GM13976 (cell line): ENCODE measurements at regions not wholly inside any gene's neighbourhood (a gene's known extent, or its start where the extent isn't known, plus 50 kb on each side); places are given as distances from the start of the nearest gene placed in this dataset.
"Not testable (repeated sequence)": the region's sequence is repeated elsewhere in the genome, so short reads cannot be mapped to it uniquely, and the experiment has no call there.

Experiments used
- DNase-seq: peaks from one replicate; pipeline ENCODE4 v3.0.0; 2012; ENCODE audit warnings: low spot score
- in situ Hi-C: fragments of 300-500 bp; cut with MboI; formaldehyde crosslinking; loops from one replicate; pipeline ENCODE4 v1.12.0; 2022; ENCODE audit warnings: low sequenced_read_pairs, mixed read lengths, inconsistent platforms; ENCODE audit not compliant: unreplicated experiment
- TF ChIP-seq, protein P1 (sequence below): IDR thresholded peaks from 2 replicates; pipeline ENCODE4 v1.5.1; 2012; ENCODE audit warnings: borderline replicate concordance, mild to moderate bottlenecking; ENCODE audit not compliant: insufficient read depth; ENCODE audit errors: extremely low read depth, missing control alignments, control extremely low read depth

GRCh38 chr4:66555301-66555700 is 885.0 kb upstream of the EPHA5 start:
- DNase-seq, result no peak
- TF ChIP-seq, protein P1, sequence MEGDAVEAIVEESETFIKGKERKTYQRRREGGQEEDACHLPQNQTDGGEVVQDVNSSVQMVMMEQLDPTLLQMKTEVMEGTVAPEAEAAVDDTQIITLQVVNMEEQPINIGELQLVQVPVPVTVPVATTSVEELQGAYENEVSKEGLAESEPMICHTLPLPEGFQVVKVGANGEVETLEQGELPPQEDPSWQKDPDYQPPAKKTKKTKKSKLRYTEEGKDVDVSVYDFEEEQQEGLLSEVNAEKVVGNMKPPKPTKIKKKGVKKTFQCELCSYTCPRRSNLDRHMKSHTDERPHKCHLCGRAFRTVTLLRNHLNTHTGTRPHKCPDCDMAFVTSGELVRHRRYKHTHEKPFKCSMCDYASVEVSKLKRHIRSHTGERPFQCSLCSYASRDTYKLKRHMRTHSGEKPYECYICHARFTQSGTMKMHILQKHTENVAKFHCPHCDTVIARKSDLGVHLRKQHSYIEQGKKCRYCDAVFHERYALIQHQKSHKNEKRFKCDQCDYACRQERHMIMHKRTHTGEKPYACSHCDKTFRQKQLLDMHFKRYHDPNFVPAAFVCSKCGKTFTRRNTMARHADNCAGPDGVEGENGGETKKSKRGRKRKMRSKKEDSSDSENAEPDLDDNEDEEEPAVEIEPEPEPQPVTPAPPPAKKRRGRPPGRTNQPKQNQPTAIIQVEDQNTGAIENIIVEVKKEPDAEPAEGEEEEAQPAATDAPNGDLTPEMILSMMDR, result no peak
- in situ Hi-C loops, result no loop called here

GRCh38 chr4:66554826-66555225 is 884.5 kb upstream of the EPHA5 start:
- TF ChIP-seq, protein P1, result no peak
- in situ Hi-C loops, result no loop called here
- DNase-seq, result no peak

DNA sequence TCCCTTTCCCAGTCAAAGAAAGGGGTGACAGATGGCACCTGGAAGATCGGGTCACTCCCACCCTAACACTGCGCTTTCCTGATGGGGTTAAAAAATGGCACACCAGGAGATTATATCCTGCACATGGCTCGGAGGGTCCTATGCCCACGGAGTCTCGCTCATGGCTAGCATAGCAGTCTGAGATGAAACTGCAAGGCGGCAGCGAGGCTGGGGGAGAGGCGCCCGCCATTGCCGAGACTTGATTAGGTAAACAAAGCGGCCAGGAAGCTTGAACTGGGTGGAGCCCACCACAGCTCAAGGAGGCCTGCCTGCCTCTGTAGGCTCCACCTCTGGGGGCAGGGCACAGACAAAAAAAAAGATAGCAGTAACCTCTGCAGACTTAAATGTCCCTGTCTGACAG is 875.0 kb upstream of the EPHA5 start:
- in situ Hi-C loops, DNase-seq: not testable (repeated sequence)

DNA sequence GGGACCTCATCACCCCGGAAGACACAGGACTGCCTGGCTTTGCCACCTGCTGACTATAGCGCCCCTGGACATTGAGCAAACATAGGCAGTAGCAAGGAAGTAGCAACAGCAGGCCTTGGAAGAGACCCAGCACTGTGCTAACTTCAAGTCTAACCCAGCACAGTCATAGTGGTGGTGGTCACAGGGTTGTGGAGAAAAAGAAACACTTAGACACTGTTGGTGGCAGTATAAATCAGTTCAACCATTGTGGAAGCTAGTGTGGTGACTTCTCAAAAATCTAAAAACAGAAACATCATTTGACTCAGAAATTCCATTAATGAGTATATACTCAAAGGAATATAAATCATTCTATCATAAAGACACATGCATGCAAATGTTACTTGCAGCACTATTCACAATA is 874.0 kb upstream of the EPHA5 start:
- no peak for DNase-seq
- in situ Hi-C loops, result no loop called here
- TF ChIP-seq, protein P1, result no peak

GRCh38 chr4:66539745-66540144 is 869.5 kb upstream of the EPHA5 start:
- in situ Hi-C loops, result no loop called here
- no peak for DNase-seq
- TF ChIP-seq, protein P1, result no peak

DNA sequence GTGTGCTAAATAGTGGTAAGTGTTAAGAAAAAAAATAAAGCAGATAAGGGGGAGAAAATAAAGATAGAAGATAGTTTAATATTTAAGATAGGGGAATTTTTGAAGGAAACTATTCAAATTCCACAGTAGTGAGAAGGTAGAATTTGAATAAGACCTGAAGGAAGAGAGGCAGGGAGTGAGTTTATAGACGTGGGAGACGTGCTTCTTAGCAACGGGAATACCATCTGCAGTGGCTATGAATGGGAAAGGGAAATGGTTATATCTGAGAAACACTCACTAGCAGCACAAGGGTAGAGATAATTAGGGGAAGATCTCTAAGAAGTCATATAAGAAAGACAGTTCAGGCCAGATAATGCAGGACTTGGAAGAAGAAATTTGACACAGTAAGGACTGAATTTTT is 854.5 kb upstream of the EPHA5 start:
- in situ Hi-C loops, result no loop called here
- TF ChIP-seq, protein P1, result no peak
- no peak for DNase-seq

- TF ChIP-seq, protein P1, result no peak
- in situ Hi-C loops, result no loop called here
Observed at GRCh38 chr4:66522244-66522643, 852.0 kb upstream of the EPHA5 start.

More at GRCh38 chr4:66522244-66522643, 852.0 kb upstream of the EPHA5 start:
- no peak for DNase-seq
